ENCODE measurements at regions not wholly inside any gene's neighbourhood (a gene's known extent, or its start where the extent isn't known, plus 50 kb on each side); places are given as distances from the start of the nearest gene placed in this dataset.

GRCh38 chr2:16250886-16251285 is 310.5 kb downstream of the MYCN start:
- no peak for TF ChIP-seq CTCF (IDR thresholded peaks at IDR 0.05)
- TF ChIP-seq POLR2A (IDR thresholded peaks at IDR 0.05): no peak
